HG02610 (cell line): ENCODE measurements at regions not wholly inside any gene's neighbourhood (a gene's known extent, or its start where the extent isn't known, plus 50 kb on each side); places are given as distances from the start of the nearest gene placed in this dataset.

Experiments
- ATAC-seq: cut with Tn5 transposase; IDR thresholded peaks from one replicate; pipeline ENCODE4 v1.9.1; 2021; ENCODE audit warnings: mild to moderate bottlenecking, moderate library complexity; ENCODE audit not compliant: unreplicated experiment

GRCh38 chr1:29458737-29459619 is 222.7 kb downstream of the PTPRU start:
- no peak for ATAC-seq

- ATAC-seq: no peak
Observed at GRCh38 chr1:29457496-29458368, 221.4 kb downstream of the PTPRU start.

DNA sequence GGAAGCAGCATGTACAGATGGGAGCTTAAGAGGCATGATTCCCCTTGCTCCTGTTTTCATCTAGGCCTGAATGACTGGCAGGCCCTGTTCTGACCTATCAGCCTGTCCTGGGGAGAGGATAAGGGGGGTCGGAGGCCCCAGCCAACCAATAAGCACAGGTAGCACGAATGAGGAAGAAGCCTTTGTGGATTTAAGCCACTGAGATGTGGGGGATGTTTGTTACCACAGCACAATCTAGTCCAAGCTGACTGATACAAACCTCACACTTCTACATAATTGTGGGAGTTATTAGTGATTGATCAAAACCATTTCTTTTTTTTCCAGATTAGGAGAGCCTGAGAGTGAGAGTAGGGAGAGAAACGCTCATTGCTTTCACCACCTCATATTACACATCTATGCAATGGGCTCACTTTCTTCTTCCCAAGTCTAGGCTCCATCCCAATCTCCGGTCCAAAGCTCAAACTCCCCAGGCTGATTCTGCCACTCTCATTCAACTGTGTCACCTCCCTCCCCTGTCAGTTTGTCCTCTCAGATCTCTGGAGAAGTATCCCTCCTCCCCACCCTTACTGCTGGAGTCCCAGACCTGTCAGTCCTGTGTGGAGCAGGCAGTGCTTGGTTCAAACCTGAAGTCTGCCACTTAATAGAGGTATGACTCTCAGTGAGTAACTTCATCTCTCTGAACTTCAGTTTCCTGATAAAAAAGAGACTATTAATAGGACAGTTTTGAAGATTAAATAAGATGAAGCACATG is 220.5 kb downstream of the PTPRU start:
- ATAC-seq: no peak

GRCh38 chr1:29455781-29456180 is 219.5 kb downstream of the PTPRU start:
- no peak for ATAC-seq

GRCh38 chr1:29454616-29455380 is 218.5 kb downstream of the PTPRU start:
- no peak for ATAC-seq

DNA sequence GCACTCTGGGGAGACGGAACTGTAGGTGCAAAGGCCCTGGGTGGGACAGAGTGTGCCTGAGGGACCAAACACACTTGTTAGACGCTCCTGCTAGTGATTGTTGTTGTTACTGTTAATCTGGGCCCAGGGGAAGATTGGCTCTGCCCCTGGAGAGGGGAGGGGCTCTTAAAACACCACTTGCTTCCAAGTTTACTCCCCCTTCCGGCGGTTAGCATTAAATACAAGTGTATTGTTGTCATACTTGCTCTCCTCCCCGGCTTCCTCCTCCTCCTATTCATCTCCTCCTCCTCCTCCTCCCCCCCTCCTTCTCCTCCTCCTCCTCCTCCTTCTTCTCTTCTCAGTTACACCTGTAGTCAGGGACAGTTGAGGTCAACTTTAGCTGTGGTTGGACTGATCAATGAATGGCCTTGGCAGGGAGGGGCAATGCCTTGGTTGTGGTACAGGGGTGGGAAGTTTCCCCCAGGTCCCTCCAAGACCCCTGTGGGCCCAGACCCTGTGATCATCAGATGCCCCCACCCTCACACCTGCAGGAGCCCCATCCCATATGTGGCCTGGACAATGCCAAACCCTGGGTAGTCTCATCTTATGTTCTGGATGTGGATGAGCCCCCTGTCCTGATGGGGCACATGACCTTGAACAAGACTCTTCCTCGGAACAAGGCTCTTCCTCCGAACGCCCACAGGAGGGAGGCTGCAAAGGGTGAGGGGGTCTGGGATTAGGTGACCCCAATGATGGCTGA is 217.3 kb downstream of the PTPRU start:
- ATAC-seq: no peak

DNA sequence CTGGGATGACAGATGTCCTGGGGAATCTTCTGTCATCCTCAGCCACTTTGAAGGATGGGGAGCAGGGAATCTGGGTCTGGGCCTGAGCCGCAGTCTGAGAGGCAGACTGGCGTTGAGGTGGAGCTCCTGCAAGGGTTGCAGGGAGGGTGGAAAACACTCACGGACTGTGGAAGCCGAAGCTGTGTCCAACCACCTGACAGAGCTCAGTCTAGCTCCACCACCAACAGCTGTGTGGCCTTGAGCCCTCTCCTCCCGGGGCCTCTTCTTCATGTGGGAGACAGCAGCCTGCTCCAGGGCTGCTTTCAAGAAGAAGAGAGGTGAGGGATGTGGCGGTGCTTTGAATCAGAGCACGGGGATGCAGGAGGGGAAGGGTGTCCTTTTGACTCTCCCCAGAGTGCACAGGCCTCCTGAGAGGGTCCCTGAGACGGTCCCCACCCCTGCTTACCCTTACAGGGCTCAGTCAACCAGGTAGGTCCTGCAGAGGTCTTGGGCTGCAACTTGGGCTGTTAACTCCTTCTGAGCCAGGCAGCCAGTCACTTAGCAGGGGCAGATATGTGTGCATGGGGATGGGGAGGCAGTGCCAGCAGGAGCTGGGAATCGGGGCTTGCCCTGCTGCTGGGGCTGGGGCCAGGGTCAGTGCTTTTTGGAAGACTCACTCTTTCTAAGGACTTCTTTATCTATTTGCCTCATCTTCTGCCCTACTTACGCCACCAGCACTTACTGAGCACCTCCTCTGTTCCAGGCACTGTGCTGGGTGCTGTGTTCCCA is 216.3 kb downstream of the PTPRU start:
- ATAC-seq: no peak

- no peak for ATAC-seq
Observed at GRCh38 chr1:29451368-29451892, 215.1 kb downstream of the PTPRU start.

DNA sequence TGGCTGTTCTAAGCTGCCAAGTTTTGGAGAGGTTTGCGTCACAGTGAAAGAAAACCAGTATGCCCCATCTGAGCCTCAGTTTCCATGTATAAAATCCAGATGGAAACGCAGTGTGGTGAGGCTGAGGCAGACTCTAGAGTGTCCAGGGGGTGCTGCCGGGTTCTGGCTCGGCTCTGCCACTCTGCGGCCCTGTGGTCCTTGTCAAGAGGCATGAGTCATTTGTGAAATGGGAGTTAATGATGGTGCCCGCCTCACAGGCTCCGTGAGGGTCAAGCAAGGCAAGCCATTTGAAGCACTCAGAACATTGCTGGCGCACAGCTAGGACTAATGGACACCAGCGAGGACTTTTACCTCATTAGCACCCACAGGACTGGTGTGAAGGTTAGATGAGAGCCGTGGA is 214.3 kb downstream of the PTPRU start:
- no peak for ATAC-seq

- no peak for ATAC-seq
Observed at GRCh38 chr1:29448456-29449235, 212.3 kb downstream of the PTPRU start.

DNA sequence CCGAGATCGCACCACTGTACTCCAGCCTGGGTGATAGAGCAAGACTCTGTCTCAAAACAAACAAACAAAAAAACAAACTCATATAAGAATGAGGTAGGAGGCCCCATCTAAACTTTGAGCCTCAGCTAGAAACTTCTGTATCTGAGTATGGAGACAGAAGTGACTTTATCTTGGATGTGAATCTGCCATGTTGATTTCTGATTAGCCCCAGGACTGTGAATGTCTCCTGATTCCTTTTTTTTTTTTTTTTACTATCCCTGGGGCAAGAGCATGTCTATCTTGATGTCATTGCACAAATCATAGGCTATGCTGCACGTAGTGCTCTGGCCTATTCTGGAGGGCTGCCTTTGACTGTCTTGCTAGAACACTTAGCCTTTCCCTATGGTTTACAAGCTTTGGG is 211.0 kb downstream of the PTPRU start:
- no peak for ATAC-seq

DNA sequence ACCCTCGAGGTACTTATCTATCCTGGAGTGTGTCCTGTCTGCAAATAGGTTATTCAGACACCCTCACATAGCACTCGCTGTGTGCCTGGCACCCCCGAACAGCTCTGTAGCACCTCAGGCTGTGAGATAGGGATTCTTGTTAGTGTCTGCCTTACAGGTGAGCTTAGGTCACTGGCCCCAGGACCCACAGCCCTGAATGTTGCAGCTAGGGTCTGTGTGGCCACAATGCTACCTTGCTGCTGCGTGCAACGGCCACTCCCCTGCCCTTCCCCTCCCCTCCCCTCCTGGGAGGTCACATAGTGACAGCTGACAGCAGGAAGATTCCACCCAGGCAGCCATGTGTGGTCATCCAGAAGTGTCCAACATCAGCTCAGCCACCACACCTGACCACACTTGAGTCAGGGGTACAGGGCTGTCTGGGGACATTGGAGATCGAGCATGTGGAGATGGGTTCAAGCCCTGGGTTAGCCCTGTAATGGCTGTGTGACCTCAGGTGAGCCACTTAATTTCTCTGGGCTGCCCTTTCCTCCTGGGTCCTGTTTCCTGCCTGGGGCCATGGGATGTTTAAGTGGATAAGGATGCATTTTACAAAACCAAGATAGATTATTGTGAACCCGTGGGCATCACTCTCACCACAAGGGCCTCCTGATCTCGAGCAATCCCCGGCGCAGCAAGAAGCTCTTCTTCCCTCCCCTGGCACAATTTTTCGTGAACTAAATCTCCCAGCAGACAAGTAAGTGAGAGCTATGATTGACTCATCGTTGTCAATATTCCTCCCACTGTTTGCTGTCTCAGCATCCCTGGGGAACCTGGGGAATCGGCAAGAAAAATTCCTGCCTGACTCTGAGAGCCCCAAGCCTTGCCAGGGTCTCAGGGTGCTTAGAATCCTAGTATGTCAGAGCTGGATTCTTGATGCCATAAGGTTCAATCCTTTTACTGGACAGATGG is 208.7 kb downstream of the PTPRU start:
- ATAC-seq: no peak

DNA sequence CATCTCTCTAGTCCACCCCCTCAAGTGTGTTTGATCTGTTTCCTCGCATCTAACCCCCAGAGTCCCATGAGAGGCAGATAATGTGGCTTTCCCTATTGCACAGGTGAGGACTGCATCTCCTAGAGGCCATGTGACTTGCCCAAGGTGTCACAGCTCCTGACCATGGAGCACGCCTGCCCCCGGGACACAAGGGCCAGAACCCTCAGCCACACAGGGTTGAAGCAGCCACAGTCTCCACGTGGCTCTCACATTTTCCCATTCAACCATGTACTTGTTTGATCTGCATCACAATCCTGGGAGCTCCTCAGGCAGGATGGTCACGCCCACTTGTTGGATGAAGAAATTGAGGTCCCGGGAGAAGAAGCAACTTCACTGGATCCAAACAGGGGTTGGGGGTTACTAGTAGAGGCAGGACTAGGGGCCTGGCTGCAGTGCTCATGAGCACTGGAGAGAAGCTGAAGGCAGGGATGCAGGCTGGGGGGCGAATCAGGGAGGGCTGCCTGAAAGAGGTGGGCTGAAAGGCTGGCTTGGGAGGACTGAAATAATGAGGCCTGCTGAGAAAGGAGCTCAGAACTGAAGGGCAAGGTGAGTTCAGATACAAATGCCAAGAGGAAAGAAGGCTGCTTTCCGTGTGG is 207.9 kb downstream of the PTPRU start:
- no peak for ATAC-seq

DNA sequence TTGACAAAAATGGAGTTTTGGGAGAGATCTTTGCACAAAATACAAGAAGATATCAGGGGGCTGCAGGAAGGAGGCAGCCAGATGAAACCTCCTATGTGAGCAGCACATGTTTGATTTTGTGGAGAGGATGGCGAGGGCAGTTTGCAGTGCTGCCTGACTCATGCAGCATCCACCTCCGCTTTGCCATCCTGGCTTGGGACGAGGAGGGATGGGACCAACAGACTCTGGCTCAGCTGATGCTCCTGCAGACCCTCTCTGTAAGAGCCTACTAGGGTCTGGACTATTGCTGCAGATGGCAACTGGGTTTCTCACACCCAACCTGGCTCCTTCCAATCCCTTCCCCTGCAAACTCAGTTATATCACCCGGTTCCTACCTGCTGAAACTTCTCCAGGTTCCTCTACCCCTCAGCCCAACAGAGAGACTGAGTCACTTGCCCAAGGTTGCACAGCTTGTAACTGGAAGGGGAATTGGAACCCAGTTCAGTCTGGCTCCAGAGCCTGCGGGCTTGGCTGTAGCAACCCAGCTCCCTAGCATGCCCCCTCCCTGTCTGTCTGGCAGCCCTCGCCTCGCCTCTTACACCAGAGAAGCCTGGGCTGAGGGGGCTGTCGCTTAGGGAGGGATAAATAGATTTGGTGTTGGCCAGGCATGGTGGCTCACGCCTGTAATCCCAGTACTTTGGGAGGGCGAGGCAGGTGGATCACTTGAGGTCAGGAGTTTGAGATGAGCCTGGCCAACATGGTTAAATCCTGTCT is 205.8 kb downstream of the PTPRU start:
- no peak for ATAC-seq

- ATAC-seq: no peak
Observed at GRCh38 chr1:29439615-29440014, 203.3 kb downstream of the PTPRU start.

- ATAC-seq: no peak
Observed at GRCh38 chr1:29438991-29439390, 202.7 kb downstream of the PTPRU start.
